H1 (cell line): ENCODE measurements at regions not wholly inside any gene's neighbourhood (a gene's known extent, or its start where the extent isn't known, plus 50 kb on each side); places are given as distances from the start of the nearest gene placed in this dataset.

Experiments
- BACH1 ChIP-seq: IDR thresholded peaks from 2 replicates; pipeline ENCODE4 v1.6.1; 2012; ENCODE audit warnings: low read length, improper control_type of control experiment
- CHD7 ChIP-seq: fragments of 300-600 bp; sonication (generic); IDR thresholded peaks from 2 replicates; pipeline ENCODE4 v1.7.1; 2012; ENCODE audit warnings: low read length, moderate library complexity, mild to moderate bottlenecking, inconsistent platforms; ENCODE audit not compliant: insufficient replicate concordance
- CREB1 ChIP-seq: IDR thresholded peaks from 2 replicates; pipeline ENCODE4 v1.6.1; 2012; ENCODE audit warnings: inconsistent platforms
- JUND ChIP-seq: IDR thresholded peaks from 2 replicates; pipeline ENCODE4 v1.6.1; 2011; ENCODE audit warnings: mild to moderate bottlenecking, improper control_type of control experiment, low read length
- MAX ChIP-seq: IDR thresholded peaks from 2 replicates; pipeline ENCODE4 v1.6.1; 2012; ENCODE audit warnings: inconsistent platforms
- POLR2A ChIP-seq, 2 experiments: IDR thresholded peaks; 1 replicate in 1 of 2; 2 replicates in 1 of 2; pipeline ENCODE4 v1.6.1; 2011; ENCODE audit warnings: low read depth in 2 of 2, low read length in 2 of 2, mild to moderate bottlenecking in 2 of 2; ENCODE audit errors: control extremely low read depth in 1 of 2
- SAP30 ChIP-seq: fragments of 300-600 bp; sonication (generic); IDR thresholded peaks from 2 replicates; pipeline ENCODE4 v1.7.1; 2012; ENCODE audit warnings: low read length, moderate library complexity, mild to moderate bottlenecking, inconsistent platforms; ENCODE audit not compliant: insufficient read depth, insufficient replicate concordance
- ZNF274 ChIP-seq: IDR thresholded peaks from 2 replicates; pipeline ENCODE4 v1.7.0; 2012; ENCODE audit warnings: low read length, borderline replicate concordance; ENCODE audit errors: extremely low read depth

DNA sequence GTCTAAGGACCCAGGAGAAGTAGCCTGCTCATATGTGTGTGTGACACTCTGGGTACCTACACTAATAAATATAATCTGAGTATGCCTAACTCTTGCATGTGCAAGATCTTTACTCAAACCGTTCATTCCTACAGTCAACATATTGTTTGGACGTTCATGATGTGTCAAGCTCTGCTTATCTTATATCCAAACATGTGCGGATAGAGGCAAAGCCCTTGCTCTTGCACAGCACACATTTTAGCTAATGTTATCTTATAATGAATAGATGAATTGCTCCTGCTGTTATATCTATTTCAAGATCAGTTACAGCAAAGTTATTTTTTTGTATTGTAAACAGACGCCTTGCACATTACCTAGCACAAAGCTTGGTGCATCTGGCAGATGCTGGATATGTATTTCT is 228.4 kb upstream of the FLRT2 start (continued):
- TF ChIP-seq CHD7 (no peak), MAX (no peak), ZNF274 (no peak), JUND (no peak), BACH1 (no peak), SAP30 (no peak), POLR2A (IDR thresholded peaks at IDR 0.05; ENCODE audit: control extremely low read depth in 1 of 2, low read depth in 2 of 2, low read length in 2 of 2) (no peak), CREB1 (no peak)
